DMS53 treated with DMSO at 0.1 percent for 48 hours (cell line): ENCODE measurements at regions not wholly inside any gene's neighbourhood (a gene's known extent, or its start where the extent isn't known, plus 50 kb on each side); places are given as distances from the start of the nearest gene placed in this dataset.

Source experiments
- DNase-seq: peaks from one replicate; lab custom pipeline; 2025; ENCODE audit not compliant: unreplicated experiment; lab: John Stamatoyannopoulos, UW

DNA sequence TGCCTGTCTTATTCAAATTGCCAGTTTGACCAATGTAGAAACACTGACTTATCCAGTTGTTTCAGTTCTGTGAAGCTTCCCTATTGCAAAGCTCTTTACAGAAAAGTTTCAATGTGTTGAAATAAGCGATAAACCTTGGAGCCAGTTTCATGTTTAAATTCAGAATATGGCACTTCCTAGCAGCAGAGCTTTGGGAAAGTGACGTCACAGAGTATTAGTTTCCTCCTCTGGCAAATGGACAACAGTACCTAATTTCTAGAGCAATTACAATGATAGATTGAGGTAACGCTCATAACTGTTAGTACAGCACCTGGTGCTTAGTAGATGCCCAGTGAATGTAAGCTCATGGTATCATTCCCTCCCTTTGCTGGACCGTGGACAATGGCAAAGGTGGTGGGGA lies 527.5 kb upstream of the DAB1 start:
- no peak for DNase-seq

DNA sequence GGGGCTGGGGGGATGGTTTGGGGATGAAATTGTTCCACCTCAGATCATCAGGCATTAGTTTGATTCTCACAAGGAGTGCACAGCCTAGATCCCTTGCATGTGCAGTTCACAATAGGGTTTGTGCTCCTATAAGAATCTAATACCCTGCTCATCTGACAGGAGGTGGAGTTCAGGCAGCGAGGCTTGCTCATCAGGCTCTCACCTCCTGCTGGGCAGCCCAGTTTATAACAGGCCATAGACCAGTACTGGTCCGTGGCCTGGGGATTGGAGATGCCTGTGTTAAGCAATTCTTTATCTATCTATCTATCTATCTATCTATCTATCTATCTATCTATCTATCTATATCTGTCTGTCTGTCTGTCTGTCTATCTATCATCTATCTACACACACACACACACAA lies 525.3 kb upstream of the DAB1 start:
- DNase-seq, result no peak

DNA sequence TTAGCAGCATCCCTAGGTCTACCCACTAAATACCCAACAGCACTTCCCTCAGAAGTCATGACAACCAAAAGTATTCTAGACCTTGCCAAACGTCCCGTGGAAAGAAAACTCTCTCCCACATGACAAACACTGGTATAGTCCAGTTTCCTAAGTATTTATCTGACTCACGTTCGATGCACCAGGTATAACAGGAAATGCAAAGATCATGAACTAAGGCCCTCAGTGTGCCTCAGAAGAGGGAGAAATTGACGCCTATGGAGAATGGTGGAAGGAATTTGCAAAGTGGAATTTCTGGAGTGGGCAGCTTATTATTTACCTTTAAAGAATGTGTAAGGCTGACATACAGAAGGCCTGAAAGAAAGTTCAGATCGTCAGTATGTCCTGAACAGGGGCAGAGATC lies 523.6 kb upstream of the DAB1 start:
- no peak for DNase-seq

GRCh38 chr1:57945045-57945444 lies 521.2 kb upstream of the DAB1 start:
- no peak for DNase-seq

- DNase-seq, result no peak
Observed at GRCh38 chr1:57943365-57943764, 519.5 kb upstream of the DAB1 start.

- no peak for DNase-seq
Observed at GRCh38 chr1:57934745-57935144, 510.9 kb upstream of the DAB1 start.

- DNase-seq, result no peak
Observed at GRCh38 chr1:57927003-57927402, 503.1 kb upstream of the DAB1 start.

DNA sequence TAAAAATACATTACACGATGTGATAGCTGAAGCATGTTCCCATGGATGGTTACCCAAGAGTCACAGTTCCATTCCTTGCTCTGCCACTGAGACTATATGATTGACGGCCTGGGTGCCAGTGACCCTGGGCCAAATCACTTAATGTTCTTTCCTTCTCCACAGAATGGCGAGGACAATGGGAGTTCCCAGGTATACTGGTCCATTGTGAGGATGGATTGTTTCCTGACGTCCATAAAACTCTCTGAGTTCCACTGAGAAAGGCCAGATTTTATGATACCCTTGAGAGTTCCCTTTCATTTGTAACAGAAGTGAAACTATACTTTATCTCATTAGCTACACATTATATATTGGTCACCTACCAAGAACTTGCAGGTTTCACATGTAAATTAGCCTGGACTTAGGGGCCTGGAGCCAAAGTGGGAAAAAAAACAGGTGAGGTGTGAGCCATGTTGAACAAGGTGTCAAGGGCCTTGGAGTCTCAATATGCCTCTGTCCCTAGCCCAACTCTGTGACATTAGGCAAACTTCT lies 502.2 kb upstream of the DAB1 start:
- no peak for DNase-seq

GRCh38 chr1:57925226-57925625 lies 501.4 kb upstream of the DAB1 start:
- no peak for DNase-seq

DNA sequence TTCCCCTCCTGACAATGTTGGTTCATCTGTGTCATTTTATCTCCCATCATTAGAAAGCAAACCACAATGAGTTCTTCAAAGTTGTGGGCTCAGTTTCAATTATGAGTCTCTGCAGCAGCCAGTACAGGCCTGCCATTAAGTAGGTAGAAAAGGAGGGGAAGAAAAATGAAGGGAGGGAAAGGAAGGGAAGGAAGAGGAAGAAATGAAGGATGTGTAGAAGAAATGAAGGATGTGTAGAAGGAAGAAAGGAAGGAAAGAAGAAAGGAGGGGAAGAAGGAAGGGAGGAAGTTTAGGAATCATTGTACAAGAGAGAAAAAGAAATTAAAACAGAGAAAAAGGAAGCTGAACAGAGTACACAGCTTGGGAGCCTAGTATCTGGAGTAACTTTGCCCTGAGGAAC lies 498.3 kb upstream of the DAB1 start:
- DNase-seq, result no peak

DNA sequence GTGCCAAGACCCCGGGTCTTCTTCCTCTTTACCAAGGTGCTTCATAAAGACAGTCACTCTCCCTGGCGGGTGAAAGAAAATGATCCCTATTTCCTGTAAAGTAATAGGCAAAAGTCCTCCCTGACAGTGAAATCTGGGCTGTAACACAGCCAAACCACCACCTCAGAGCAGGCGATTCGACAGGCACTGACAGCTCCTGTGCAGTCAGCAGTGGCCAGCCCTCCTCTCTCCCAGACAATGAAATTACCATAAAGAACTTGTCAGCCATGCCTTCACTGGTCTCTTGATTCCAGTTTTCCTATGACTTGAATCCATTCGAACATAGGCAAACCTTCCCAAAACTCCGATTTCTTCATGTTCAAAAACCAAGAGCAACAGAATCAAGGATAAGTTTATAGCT lies 492.2 kb upstream of the DAB1 start:
- DNase-seq, result no peak

DNA sequence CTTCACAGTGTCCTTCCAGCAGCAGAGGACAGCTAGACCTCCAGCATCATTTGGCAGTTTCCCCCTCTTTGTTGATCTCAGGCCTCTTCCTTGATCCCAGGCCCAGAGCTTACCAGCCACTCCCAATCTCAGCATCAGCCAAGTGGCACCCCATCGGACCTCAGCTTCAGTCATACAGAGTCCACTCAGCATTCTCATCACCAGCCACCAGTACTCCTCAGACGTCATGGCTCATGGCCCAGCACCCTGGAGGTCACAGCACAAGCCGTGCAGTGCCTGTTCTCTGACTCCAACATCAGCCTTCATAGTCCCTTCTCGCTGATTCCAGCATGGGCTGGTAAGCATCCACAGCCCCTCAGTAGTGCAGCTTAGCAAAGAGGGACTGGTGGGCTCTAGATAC lies 487.6 kb upstream of the DAB1 start:
- no peak for DNase-seq

DNA sequence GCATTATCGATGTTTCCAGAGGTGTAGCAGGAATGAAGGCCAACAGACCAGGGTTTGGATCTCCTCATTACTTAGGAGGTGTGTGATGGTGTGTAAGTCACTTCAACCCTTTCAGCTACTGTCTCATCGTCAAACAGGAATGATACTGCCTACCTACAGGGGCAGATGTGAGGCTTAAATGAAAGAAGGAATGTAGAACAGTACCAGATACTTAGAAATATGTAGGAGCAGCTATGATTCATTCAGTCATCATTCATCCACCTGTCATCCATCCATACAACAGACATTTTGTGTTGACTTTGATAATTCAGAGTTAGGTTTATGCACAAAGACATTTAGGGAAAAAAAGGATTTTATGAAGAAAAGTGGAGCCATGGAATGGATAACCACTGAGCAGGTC lies 486.9 kb upstream of the DAB1 start:
- no peak for DNase-seq

GRCh38 chr1:57910305-57910704 lies 486.4 kb upstream of the DAB1 start:
- no peak for DNase-seq

DNA sequence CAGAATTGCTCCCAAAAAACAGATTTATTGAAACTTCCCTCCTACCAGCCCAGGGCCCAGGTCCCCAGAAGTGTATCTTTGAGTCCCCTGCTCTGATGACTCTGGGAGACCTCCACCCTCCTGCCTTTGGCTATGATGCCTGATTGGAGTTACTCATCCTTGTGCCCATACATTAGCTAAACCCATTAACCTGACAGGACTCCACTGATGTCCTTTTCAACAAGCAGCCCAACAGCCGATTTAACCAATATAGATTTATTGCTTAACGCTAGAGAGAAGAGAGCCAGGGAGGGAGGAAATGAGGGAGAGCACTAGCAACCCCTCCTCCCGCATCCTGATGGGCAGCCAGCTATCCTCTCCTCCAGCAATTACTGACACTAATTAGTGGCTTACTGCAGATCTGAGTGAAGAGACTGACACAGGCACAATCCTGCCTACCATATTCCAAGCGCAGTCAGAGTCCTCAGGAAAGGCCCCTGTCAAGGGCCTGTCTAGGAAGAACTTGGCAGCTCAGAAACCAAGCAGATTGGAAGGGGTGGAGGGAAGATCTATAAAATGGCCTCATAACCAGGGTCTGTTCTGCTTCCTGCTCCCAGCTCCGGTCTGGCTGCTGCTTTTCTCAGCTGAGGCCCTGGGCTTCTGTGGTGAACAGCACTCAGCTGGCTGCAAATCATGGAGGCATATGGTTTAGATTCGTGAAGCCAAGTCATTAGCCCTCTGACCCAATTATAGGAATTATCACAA lies 484.5 kb upstream of the DAB1 start:
- DNase-seq, result no peak

DNA sequence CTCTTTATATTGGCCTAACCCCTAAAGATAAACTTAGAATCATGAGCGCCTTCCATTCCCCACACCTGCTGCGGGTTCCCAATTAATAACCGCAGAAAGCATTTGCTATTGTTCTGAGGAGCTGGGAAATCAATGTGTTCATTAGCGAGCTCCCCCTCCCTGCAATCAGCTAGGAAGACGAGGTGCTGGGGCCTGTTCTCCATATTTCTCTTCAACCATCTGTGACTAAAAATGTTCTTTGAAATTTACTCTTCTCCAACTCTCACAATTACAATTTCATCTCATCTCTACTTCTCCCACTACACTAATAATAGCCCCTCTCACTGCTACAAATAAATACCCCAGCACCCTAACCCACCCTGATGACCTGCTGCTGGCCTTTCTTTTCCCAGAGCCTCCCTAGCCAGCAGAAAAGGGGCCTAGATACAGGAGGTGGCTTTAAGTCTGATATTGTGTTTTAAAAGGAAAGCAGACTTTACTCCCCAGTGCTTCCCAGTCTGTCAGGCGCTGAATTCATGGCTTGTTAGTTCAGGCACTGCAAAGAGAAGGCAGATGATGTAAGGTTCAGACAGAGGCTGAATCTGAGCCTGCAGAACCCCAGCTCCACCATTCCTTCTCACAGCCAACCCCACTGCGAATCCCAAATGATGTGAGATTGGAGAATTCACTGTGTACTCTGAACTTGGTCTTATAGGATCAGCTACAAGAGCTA lies 477.5 kb upstream of the DAB1 start:
- no peak for DNase-seq

DNA sequence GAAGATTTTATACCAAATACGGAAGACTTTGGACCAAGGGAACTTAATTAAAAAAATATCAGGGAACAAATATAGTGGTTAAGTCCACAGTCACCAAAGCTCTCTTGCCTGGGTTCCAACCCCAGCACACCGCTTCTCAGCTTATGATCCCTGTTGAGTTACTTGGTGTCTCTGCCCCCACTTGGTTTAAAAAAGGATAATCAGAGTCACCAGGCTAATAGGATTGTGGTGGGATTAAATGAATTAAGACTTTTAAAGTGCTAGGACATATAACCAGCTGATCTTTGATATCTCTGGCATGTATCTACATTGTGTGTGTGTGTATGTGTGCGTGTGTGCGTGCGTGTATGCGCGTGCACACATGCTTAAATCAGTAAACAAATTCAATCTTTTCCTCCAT lies 474.7 kb upstream of the DAB1 start:
- DNase-seq, result no peak

DNA sequence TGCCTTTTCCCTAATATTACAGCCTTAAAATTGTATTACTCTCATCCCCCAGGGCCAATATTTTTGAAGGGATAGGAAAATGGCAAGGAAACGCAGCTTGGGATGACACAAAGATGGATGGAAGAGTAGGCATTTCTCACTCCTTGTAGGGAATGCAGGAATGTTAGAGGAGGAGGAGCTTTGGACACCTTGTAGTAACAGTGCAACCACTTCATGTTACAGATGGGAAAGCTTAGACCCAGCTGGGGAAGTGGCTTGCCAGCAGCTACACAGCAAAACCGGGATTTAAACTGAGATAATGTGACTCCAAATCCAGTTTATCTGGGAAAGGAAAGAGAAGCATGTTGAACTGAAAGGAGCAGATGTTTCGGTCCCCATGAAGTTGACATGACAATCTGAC lies 473.7 kb upstream of the DAB1 start:
- no peak for DNase-seq

DNA sequence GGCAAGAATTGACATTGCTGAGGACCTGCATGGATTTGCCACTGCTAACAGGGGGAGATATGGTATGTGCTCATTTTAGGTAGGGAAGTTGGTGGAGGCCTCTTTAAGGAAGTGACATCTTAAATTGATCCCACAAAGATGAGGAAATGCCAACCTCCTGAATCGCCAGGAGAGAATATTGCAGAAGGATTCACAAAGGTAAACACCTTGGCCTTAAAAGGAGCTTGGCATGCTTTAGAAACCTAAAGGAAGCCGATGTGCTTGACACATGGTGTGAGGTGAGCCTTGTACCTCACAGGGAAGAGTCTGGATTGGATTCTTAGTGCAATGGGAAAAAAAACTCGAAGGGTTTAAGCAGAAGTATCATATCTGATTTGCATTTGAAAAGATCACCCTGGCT lies 470.5 kb upstream of the DAB1 start:
- no peak for DNase-seq

- DNase-seq, result no peak
Observed at GRCh38 chr1:57889676-57890320, 465.9 kb upstream of the DAB1 start.

GRCh38 chr1:57887964-57888491 lies 464.2 kb upstream of the DAB1 start:
- no peak for DNase-seq

GRCh38 chr1:57886376-57886775 lies 462.5 kb upstream of the DAB1 start:
- DNase-seq, result no peak
